Mesothelial cell of epicardium (in vitro differentiated cells): ENCODE measurements at regions not wholly inside any gene's neighbourhood (a gene's known extent, or its start where the extent isn't known, plus 50 kb on each side); places are given as distances from the start of the nearest gene placed in this dataset.

Source experiments
- DNase-seq, 2 experiments: peaks; one replicate each; pipeline ENCODE4 v3.0.0; 2021; ENCODE audit warnings: low spot score in 2 of 2; ENCODE audit not compliant: unreplicated experiment in 2 of 2
- H3K27ac Mint-ChIP-seq: 2 replicates; pipeline ENCODE4 v1.8.0; 2021; ENCODE audit warnings: mixed read lengths
- H3K27me3 Mint-ChIP-seq: 2 replicates; pipeline ENCODE4 v1.8.0; 2021; ENCODE audit warnings: low read depth, mixed read lengths
- H3K36me3 Mint-ChIP-seq: 2 replicates; pipeline ENCODE4 v1.8.0; 2021; ENCODE audit warnings: mixed read lengths
- H3K4me1 Mint-ChIP-seq: 2 replicates; pipeline ENCODE4 v1.8.0; 2021; ENCODE audit warnings: mixed read lengths
- H3K4me3 Mint-ChIP-seq: 2 replicates; pipeline ENCODE4 v1.8.0; 2021; ENCODE audit warnings: mild to moderate bottlenecking, moderate library complexity, mixed read lengths
- H3K9me3 Mint-ChIP-seq: 2 replicates; pipeline ENCODE4 v1.8.0; 2021; ENCODE audit warnings: mixed read lengths
- CTCF ChIP-seq: fragments of 200-600 bp; sonication (generic); IDR thresholded peaks from one replicate; pipeline ENCODE4 v1.5.0; 2021; ENCODE audit warnings: antibody characterized with exemption; ENCODE audit not compliant: unreplicated experiment

DNA sequence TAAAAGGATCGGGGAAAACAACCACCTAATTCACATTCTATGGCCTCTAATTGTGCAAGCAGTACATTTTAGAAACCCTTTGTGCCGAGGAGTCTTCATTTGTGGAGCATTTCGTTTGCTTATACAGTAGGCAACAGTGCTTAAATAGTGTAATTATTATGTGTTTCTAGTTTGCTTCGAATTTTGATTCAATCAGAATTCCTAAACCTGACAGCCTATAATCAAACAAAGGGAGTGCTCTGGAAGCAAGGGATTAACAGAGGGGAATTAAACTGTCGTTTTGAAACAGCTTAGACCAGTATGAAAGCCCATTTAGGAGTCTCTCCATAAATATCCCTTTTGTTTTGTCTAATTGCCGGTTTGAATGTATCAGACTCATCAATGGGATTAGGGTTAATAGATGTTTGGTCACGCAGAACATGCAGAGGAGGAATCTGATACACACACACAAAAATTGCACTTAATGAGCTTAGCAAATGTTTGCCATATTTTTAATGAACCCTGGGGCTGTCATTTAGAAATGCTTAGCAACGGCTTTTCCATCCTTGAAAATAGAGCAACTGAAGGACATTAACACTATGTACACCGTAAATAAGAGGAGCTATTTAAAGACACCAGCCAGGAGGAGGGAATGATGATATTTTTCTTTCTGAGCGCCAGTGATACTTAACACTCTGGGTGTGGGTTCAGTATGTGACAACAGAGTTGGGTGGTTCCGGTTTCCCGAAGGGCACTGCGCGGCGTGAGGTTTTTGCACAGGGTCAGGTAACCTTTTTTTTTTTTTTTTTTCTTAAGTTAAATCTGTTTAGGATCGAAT is 404.7 kb downstream of the TLE4 start:
- no peak for TF ChIP-seq CTCF
- H3K27ac Mint-ChIP-seq: no peak overlapping the region
- no peak for DNase-seq
- H3K4me3 Mint-ChIP-seq: no peak overlapping the region
- H3K9me3 Mint-ChIP-seq: no peaks in the 10 kb centered on the region
- H3K27me3 Mint-ChIP-seq: peaks cover 5% of the 10 kb centered on the region
- peaks cover 50% of the 10 kb centered on the region for H3K4me1 Mint-ChIP-seq
- no peaks in the 10 kb centered on the region for H3K36me3 Mint-ChIP-seq

GRCh38 chr9:79975621-79976256 is 404.0 kb downstream of the TLE4 start:
- TF ChIP-seq CTCF: no peak
- DNase-seq: no peak
- Mint-ChIP-seq H3K4me3 (no peak overlapping the region), H3K27ac (no peak overlapping the region), H3K27me3 (peaks cover 8% of the 10 kb centered on the region), H3K36me3 (no peaks in the 10 kb centered on the region), H3K9me3 (no peaks in the 10 kb centered on the region), H3K4me1 (peaks cover 44% of the 10 kb centered on the region)

DNA sequence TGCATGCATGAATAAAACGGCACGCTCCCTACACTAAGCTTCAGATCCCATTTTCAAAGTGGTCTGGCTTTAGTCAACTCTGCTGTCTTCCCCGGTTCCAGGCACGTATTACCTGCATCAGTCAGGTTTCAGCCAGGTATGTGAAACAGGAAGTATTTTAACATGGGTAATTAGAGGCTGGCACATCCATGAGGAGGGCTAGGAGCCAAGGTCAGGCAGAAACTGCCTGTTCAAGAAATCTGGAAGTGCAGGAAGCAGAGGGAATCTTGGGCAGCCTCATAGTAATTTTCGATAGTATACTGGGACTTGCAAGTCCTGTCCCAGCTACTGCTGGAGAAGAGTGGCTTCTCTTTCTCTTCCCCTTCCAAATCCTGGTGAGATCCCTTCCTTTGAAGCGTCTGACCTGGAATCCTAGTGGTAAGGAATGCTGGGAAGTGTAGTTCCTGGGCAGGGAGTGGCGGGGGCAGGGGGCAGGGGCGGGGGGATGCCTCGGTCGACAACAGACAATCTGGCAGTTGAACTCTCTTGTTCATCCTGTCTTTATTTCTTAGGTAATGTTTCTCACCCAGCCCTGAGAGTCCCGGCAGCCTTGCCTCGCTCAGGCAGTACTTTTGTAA is 403.1 kb downstream of the TLE4 start:
- no peak overlapping the region for H3K4me3 Mint-ChIP-seq
- H3K36me3 Mint-ChIP-seq: no peaks in the 10 kb centered on the region
- no peak overlapping the region for H3K27ac Mint-ChIP-seq
- peaks cover 8% of the 10 kb centered on the region for H3K27me3 Mint-ChIP-seq
- no peak for TF ChIP-seq CTCF
- H3K9me3 Mint-ChIP-seq: no peaks in the 10 kb centered on the region
- peaks cover 38% of the 10 kb centered on the region for H3K4me1 Mint-ChIP-seq
- no peak for DNase-seq

GRCh38 chr9:79973627-79974026 is 401.9 kb downstream of the TLE4 start:
- DNase-seq: no peak
- no peaks in the 10 kb centered on the region for H3K36me3 Mint-ChIP-seq
- TF ChIP-seq CTCF: no peak
- no peak overlapping the region for H3K27ac Mint-ChIP-seq
- no peaks in the 10 kb centered on the region for H3K9me3 Mint-ChIP-seq
- no peak overlapping the region for H3K4me3 Mint-ChIP-seq
- peaks cover 39% of the 10 kb centered on the region for H3K4me1 Mint-ChIP-seq
- peaks cover 10% of the 10 kb centered on the region for H3K27me3 Mint-ChIP-seq

DNA sequence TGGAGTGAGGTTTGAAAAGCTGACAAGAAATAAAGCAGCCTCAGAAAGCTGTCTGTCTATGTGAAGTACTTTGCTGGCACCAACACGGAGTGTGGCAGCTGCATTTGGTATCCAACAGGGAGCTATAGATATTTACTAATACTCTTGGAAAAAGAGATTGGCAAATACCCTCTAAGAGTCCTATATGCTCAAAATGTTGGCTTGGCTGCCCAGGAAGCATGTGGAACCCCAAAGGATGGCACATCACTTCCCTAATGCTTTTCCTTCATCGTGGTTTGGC is 398.3 kb downstream of the TLE4 start:
- TF ChIP-seq CTCF: no peak
- H3K27ac Mint-ChIP-seq: no peak overlapping the region
- H3K4me3 Mint-ChIP-seq: no peak overlapping the region
- H3K36me3 Mint-ChIP-seq: no peaks in the 10 kb centered on the region
- no peak for DNase-seq
- no peaks in the 10 kb centered on the region for H3K9me3 Mint-ChIP-seq
- peaks cover 13% of the 10 kb centered on the region for H3K27me3 Mint-ChIP-seq
- H3K4me1 Mint-ChIP-seq: peaks cover 9% of the 10 kb centered on the region
